HG03460 (cell line): ENCODE measurements at regions not wholly inside any gene's neighbourhood (a gene's known extent, or its start where the extent isn't known, plus 50 kb on each side); places are given as distances from the start of the nearest gene placed in this dataset.
"Not testable (repeated sequence)": the region's sequence is repeated elsewhere in the genome, so short reads cannot be mapped to it uniquely, and the experiment has no call there.

Experiments used
- ATAC-seq: cut with Tn5 transposase; IDR thresholded peaks from one replicate; pipeline ENCODE4 v1.9.1; 2021; ENCODE audit not compliant: unreplicated experiment

GRCh38 chr2:110335415-110336049 lies 123.2 kb upstream of the MTLN start:
- ATAC-seq, result not testable (repeated sequence)

DNA sequence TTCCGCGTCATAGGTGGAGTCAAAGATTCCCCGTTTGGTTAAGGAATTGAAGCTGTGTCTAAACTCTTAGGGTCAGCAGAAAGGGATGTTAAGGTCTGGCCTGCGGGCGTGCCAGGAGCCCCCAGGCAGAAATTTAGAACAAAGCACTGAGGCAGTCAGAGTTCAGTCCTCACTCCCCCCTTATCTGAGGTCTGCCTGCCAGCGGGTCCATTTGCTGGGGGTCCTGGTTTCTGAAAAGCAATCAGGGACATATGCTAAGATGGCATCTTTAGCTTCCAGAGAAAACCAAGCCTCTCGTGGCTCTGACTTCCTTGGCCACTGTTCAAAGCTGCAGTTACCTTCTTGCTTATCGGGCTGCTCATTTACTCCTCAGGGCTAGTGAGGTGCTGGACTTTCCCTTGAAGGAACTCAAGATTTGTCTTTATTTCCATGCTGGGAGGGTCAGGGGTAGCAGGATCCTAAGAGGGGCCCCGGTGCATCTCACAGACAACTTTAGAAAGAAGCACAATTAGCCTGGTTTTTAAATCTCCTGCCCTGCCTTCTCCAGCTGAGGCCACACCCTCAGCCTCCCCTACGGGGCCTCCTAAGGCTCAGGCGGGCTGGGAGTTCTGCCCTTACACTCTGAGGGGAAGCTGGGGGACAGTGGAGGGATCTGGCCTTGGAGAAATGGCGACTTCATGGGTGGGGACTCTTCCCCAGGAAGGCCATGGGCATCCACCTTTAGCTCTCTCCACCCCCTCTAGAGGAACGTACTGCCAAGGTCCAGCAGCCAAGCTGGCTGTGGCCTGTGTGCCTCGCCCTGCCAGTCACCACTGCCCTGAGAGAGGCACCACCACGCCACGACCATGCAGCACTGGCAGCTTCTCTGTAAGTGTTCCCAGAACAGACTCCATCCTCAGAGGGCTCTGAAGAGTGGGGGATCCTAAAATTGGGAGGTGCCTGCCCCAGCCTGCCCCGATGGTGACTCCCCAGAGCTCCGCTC lies 121.1 kb upstream of the MTLN start:
- ATAC-seq, result not testable (repeated sequence)

- ATAC-seq, result not testable (repeated sequence)
Observed at GRCh38 chr2:110331625-110332024, 119.3 kb upstream of the MTLN start.

DNA sequence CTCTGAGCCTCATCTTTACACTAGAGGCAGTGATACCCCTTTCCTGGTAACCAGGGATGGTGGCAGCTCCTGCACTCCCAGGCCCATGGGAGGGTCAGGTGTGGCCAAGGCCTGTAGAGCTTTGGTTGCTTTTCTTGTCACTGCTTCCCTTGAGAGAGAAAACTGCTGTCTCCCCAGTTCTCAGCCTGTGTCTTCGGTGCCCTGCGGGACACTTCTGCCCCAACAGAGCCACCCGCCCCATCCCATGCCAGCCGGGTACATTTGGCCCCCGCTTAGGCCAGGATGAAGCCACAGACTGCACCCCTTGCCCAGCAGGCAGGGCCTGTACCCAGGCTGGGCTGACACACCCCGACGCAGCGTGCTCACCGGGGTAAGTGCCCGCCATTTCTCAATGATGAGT lies 117.4 kb upstream of the MTLN start:
- not testable (repeated sequence) for ATAC-seq

GRCh38 chr2:110329158-110329557 lies 116.8 kb upstream of the MTLN start:
- not testable (repeated sequence) for ATAC-seq

DNA sequence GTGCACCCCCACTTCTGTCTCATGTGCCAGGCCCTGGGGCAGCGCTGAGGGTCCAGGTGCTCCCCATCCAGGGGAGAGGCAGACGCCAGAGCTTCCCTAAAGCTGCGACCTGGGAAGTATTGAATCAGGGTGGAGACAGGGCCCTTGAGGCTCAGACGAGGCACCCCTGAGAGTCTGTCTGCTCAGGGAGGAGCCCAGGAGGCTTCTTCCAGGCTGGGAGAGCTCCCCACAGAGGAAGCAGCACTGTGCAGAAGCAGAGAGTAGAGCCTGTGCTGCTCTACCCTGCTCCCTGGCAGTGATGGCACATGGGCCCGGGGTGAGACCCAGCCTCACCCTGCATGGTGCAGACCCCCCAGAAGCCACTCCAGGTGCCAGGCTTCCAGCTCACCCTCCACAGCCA lies 116.3 kb upstream of the MTLN start:
- not testable (repeated sequence) for ATAC-seq

- ATAC-seq, result not testable (repeated sequence)
Observed at GRCh38 chr2:110323832-110324231, 111.5 kb upstream of the MTLN start.

- ATAC-seq, result not testable (repeated sequence)
Observed at GRCh38 chr2:110322535-110322934, 110.2 kb upstream of the MTLN start.

DNA sequence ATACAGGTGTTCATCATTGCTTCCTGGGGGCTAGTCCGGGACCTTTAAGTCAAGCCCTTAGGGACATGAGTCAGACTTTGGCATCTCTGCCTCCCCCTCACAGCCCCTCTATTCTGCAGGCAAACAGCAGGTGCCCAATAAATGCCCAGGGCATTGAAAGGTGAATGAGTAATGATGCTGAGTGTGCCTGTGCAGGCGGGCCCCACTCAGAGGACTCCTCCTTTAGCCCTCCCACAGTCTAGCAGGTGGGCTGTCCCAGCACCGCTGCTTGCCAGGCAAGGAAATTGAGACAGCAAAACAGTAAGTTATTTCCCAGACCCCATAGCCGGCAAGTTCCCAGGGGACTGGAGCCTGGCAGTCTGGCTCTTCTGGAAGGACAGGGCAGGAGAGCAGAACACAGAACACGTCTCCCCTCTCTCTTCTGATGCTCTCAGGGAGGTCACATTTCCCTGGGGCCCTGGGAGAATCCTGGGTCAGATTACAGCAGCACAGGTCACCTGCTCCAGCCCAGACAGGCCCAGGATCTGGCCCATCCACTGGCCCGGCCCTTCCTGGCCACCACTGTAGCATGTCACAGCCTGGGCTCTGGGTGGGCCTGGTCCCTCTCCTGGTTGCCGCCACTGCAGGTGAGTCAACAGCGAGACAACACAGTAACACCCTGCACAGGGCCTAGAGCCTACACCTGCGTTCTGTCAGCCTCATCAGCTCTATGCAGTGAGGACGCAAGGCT lies 108.7 kb upstream of the MTLN start:
- ATAC-seq, result not testable (repeated sequence)

DNA sequence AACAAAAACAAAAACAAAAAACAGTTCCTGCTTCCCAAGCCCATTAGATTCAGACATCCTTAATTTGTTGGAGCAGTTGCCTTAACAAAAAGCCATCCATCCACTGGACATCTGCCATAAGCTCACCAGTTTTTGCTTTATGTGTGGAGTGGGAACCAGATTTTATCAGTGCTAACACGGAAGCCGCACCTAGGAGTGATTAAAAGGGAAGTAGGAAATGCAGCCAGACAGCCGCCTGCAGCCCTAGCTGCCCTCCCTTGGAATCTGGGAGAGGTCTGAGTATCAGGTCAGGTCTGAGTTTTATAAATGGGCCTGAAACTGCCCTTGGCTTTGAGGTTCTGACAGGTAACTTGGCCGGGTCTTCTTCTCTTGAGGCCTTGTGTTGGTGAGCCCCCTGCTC lies 106.6 kb upstream of the MTLN start:
- not testable (repeated sequence) for ATAC-seq

DNA sequence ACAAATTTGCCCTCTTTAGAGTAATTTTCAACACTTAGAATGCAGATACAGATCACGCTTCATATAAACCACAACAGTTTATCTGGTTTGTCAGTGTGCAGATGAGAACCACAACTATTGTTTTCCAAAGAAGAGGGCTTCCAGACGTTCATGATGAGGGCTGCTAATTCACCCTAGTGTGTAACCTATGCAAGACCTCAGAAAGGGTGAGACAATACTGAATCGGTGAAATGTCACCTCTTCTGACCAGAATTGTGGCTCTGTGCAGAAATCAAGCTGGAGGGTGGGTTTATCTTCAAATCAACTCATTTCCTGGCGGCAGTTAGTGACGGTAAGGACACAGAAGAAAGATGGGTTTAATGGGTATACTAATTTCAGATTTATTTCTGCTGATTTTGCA lies 105.0 kb upstream of the MTLN start:
- ATAC-seq, result not testable (repeated sequence)

DNA sequence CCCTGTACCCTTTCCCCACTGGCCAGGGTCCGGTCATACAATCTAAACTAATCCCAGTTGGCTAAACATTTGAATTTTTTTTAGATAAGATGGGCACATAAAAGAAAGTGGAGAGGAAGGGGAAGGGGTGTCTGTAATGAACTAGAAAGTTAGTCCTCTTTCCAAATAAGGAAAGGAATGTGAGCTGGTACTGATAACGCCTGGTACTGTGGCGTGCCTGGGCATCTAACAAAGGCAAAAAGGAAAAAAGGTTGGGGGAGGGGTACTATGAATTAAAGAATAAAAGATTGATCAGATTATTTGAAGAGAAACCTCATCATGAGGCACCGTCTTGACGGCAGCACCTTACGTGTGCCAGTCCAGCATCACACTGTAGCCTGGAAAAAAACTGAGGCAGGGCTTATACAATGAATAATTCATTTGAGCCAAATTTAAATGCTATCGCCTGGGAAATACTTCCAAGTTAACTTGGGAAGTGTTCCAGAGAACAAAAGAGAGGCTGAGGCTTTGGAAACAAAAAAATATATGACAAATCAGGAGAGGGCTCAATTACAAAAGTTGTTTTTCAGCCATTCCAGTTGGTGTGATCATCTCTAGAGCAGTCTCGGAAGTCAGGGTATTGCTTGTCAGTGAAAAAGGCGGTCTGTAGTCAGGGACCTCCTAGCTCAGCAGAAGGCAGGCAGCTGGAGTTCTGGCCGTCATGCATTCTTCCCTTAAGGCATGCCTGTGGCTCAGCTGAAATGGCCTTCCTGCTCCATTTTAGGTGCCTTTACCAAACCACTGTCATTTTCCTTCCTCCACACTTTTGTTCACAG lies 103.9 kb upstream of the MTLN start:
- not testable (repeated sequence) for ATAC-seq

DNA sequence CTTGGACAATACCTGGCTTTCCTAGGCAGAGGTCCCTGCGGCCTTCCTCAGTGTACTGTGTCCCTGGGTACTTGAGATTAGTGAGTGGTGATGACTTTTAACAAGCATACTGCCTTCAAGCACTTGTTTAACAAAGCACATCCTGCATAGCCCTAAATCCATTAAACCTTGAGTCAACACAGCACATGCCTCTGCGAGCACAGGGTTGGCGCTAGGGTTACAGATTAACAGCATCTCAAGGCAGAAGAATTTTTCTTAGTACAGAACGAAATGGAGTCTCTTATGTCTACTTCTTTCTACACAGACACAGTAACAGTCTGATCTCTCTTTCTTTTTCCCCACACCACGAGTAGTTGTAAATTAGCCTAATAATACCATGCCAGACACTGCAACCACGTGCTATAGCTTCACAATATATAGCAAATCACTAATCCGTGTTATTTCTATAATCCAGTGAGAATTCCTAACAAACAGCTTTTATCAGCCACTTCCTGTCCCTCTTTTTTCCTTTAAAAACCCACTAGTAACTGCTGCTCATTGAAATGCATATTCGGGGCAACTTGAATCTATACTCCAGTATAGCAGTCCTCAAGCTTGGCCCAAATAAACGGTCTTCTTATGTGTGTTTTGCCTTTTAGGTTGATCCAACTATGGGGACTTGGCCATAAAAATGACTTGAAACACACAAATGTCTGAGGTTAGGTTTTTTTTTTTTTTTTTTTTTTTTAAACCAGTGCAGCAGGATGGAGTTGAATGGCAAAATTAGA lies 102.9 kb upstream of the MTLN start:
- ATAC-seq, result not testable (repeated sequence)

DNA sequence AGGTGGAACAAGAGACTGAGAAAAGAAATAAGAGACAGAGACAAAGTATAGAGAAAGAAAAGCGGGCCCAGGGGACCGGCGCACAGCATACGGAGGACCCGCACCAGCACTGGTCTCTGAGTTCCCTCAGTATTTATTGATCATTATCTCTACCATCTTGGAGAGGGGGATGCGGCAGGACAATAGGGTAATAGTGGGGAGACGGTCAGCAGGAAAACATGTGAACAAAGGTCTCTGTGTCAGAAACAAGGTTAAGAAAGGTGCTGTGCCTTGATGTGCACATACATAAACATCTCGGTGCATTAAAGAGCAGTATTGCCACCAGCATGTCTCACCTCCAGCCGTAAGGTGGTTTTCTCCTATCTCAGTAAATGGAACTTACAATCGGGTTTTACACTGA lies 102.1 kb upstream of the MTLN start:
- not testable (repeated sequence) for ATAC-seq

DNA sequence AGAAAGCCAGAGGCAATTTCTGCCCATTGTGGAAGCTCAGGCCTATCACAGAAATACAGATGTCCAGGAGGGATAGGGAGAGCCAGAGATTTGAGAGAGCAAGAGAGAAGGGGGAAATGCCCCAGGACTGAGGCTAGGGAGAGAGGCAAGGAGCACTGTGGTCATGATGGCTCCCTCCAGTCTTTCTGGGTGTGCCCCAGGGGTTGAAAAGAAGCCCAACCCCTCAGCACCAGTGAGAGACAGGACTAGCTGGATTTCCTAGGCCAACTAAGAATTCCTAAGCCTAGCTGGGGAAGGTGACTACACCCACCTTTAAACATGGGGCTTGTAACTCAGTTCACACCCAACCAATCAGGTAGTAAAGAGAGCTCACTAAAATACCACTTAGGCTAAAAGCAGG lies 100.7 kb upstream of the MTLN start:
- ATAC-seq, result not testable (repeated sequence)

GRCh38 chr2:110311713-110312444 lies 99.5 kb upstream of the MTLN start:
- ATAC-seq, result not testable (repeated sequence)

GRCh38 chr2:110310988-110311475 lies 98.7 kb upstream of the MTLN start:
- not testable (repeated sequence) for ATAC-seq

- ATAC-seq, result not testable (repeated sequence)
Observed at GRCh38 chr2:110308728-110309127, 96.4 kb upstream of the MTLN start.

- not testable (repeated sequence) for ATAC-seq
Observed at GRCh38 chr2:110292807-110293206, 80.5 kb upstream of the MTLN start.
